Jurkat, Clone E6-1 (cell line): ENCODE measurements at regions not wholly inside any gene's neighbourhood (a gene's known extent, or its start where the extent isn't known, plus 50 kb on each side); places are given as distances from the start of the nearest gene placed in this dataset.
"Not testable (repeated sequence)": the region's sequence is repeated elsewhere in the genome, so short reads cannot be mapped to it uniquely, and the experiment has no call there.

Experiments
- DNase-seq: peaks from one replicate; pipeline ENCODE4 v3.0.0-alpha.2; 2011; ENCODE audit warnings: low read depth, low spot score
- H3K4me3 ChIP-seq: 2 replicates; pipeline ENCODE4 v1.5.1; 2011; ENCODE audit warnings: mild to moderate bottlenecking, low read length, control low read depth, moderate library complexity

DNA sequence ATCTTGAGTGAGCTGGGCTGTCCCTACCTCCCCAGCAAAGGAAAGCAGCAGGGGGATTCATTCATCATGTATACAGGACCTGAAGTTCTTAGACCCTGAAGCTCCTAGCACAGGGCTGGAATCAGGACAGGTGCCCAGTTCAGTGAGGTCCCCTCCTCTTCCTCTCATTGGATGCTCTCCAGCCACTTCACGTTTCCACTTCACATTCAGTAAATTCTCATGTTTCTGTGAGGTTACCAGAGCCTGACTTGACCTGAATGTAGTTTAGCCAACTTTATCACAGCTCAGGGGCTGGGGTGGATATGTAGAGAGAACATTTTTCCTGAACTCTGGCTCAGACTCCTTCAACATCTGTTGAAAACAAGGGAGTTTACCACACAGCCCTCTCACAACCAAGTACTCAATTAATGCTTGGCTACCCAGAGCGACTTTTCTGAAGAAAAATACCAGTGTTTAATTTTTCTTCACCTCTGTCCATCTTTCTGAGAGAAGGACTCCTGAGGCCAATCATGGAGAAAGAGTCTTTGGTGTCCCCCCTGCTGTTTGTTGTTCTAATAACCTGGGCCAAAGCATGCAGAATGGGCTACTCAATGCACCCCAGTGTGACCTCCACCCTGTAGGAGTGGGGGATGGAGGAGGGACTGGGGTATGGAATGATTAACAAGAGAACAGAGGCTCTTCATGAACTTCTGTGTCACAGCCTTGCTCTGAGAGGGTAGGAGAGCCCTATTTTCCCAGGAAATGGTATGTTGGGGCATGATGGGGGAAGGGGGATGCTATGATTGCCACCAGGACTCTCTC is 108.3 kb upstream of the FGGY start:
- H3K4me3 ChIP-seq, result no peak overlapping the region
- no peak for DNase-seq

GRCh38 chr1:59193443-59194093 is 103.3 kb upstream of the FGGY start:
- no peak for DNase-seq
- H3K4me3 ChIP-seq, result no peak overlapping the region

DNA sequence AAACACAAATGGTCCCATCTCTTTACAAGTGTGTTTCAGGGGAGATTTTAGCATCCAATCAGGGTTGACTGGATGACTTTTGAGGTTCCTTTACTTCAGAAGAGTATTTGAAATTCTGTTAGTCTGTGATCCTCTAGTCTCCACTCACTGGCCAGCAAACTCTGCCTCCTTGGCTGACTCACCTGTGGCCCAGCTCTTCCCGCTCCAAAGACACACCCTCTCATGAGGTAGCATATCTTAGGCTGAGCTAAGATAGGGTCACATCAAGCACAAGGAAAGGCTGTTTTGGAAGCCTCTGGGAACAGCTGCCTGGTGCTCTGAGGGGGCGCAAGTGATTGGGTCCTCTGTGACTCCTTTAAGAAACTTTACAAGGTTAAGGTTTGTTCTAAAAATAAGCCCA is 102.3 kb upstream of the FGGY start:
- no peak for DNase-seq
- no peak overlapping the region for H3K4me3 ChIP-seq

GRCh38 chr1:59195151-59195550 is 101.7 kb upstream of the FGGY start:
- no peak for DNase-seq
- H3K4me3 ChIP-seq, result no peak overlapping the region

DNA sequence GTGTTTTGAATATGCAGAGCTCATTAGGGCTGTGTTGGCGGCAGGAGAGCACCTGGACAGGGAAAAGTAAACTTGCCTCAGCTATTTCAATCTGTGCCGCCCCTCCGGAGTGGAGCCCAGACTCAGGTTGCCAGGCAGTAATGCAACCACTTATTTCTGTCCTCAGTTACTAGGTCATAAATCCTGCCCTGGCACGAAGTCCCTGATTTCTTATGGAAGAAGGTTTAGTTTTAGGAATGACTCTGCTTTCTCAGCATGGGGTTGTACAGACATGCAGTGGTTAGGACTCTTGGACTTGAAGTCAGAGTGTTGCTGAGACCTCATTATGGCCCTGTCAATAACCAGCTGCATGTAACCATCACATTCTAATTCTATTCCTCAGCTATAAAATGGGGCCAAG is 98.3 kb upstream of the FGGY start:
- no peak overlapping the region for H3K4me3 ChIP-seq
- no peak for DNase-seq

- H3K4me3 ChIP-seq, result no peak overlapping the region
- no peak for DNase-seq
Observed at GRCh38 chr1:59199147-59199546, 97.7 kb upstream of the FGGY start.

DNA sequence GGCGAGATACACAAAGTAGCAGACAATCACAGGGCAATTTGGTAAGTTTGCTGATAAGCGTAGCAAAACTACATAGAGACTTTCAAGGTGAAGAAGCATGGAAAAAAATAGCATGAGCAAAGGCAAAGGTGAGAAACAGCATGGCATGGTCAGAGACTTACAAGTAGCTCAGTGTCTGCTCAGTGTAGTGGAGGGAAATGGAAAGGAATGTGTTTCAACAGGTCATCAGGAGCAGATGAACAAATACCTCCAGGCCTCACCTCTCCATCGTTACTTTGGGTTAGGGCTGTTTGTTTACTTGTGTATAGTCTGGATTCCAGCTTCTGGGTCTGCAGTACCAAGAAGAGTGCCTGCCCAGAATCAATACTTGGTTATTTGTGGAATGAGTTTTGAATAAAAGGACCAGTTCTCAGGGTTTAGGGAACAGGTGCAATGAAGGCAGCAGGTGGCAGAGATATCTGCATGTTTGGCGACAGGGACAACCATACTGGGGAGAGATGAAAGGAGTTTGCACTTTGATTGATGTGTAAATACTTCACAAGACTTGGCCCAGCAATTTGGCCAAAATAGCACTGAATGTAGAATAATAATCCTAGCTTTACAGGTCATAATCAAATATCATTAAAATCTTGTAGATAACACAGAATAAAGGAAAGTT is 97.0 kb upstream of the FGGY start:
- no peak for DNase-seq
- no peak overlapping the region for H3K4me3 ChIP-seq

GRCh38 chr1:59201341-59201740 is 95.6 kb upstream of the FGGY start:
- H3K4me3 ChIP-seq, result no peak overlapping the region
- no peak for DNase-seq

DNA sequence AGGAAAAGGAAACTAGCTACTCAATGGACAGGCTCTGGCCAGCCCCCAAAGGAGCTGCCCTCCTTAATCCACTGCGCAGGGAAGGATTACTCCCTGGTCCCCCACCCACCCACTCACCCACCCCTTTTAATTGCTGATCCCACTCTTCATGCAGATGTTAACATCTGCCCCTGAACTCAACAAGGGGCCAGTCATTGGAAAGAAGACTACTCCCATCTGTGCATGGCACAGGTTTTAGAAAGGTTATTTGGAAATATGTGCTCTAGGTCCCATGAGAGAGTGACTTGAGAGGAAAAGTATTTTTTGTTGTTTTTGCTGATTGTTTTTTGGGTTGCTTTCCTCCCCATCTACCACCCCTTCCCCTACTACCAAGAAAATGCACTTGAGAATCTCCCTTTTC is 94.4 kb upstream of the FGGY start:
- DNase-seq, result no peak
- H3K4me3 ChIP-seq, result no peak overlapping the region

DNA sequence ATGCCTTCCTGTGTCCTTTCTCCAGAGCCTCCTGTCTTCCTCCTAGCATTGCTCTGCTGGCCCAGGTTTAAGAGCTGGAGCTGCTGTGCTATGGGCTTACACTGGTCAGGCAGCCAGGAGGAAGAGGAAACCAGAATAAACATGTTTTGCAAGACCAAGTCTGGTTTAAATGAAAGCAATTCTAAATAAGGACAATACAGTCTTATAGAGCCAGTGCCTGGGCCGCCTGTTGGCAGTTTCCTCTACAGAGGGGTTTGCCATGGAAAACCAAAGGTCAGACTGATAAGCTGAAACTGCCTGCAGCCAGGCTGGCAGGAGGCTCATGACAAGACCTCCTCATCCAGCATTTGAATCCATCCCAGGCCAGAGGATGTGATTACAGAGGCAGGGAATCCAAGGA is 92.9 kb upstream of the FGGY start:
- H3K4me3 ChIP-seq, result no peak overlapping the region
- no peak for DNase-seq

- H3K4me3 ChIP-seq, DNase-seq: not testable (repeated sequence)
Observed at GRCh38 chr1:59206616-59207015, 90.3 kb upstream of the FGGY start.

- DNase-seq, result not testable (repeated sequence)
Observed at GRCh38 chr1:59210430-59210829, 86.5 kb upstream of the FGGY start.

DNA sequence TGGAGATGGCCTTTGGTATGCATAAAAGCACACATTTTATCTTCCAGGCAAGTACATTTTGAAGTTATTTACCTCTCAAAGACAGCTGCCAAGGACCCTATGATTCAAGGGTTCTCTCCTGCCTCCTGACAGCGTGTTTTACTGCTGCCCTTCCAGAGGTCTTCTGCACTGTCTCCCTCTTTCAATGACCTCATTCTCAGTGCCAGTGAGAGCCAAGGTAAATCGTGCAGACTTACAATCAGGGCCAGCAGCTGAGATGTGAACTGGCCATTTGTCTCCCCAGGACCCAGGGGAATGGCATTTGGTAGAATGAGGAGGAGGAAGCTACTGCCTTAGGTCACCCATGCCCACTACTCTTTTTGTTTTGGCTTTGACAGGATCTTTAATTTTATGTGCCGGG is 84.2 kb upstream of the FGGY start:
- DNase-seq, result no peak
- no peak overlapping the region for H3K4me3 ChIP-seq

More at GRCh38 chr1:59210430-59210829, 86.5 kb upstream of the FGGY start:
- H3K4me3 ChIP-seq, result not testable (repeated sequence)

DNA sequence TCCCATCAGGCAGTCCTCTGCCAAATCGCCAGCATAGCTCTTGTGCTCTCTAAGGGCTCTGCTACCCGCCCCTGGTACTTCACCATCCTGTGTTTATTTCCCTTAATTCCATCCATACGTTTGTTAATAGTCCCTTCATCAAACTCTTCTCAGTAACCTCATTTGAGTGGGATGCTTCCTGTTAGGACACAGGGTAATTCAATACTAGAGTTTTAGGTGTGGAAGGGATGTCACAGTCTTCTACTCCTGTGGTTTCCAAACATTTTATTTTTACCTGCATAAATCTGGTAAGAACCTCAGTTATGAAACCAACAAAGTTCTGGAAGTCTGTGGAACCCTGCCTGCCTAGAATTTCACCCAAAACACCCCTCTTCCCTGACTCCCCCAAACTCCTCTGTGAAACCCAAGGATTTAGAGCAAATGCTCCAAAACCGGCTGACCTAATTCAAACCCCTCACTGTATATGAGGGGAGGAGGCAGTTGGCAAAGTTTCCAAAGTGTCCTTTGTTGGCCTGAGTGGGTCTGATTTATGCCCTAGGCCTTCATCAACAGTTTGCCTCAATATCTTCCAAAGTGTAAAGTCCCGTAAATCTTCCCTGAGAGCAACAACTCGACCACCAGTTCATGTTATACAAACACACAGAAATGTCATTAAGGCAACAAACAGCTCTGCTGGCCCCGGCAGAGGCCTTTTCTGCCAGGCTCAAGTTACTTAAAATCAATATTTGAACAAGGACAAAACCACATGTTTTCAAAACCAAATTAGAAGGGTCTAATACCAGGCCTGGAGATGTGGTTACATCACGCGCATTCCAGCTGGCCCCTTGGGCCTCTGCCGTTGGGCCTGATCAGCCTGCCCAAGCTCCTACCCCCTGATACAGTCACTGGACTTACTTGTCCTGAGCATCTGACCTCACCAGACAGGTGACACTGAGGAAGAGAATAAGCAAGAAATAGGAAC is 82.4 kb upstream of the FGGY start:
- no peak for DNase-seq
- H3K4me3 ChIP-seq, result no peak overlapping the region

DNA sequence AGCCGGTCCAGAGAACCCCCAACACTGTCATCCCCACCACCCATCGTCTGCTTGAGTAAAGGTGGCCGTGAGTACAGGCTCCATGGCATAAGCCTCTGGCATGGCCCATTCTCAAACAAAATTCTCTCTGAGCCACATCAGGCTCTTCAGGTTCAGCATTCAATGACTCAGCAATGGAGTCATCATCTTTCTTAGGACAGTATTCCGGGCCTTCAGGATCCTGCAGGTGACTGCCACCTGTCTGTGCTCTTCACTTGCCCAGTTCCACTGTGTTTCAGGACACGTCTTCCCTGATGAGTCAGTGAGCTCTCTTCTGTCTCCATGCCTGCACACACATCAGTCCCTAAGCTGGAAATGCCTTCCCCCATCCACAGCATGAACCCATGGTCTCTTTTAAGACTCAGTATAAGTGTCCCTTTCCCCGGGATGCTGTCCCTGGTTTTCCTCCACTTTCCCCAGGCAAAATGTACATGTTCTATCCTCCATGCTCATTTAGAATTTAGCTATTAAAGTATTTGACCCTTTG is 81.1 kb upstream of the FGGY start:
- H3K4me3 ChIP-seq, result no peak overlapping the region
- DNase-seq, result no peak

DNA sequence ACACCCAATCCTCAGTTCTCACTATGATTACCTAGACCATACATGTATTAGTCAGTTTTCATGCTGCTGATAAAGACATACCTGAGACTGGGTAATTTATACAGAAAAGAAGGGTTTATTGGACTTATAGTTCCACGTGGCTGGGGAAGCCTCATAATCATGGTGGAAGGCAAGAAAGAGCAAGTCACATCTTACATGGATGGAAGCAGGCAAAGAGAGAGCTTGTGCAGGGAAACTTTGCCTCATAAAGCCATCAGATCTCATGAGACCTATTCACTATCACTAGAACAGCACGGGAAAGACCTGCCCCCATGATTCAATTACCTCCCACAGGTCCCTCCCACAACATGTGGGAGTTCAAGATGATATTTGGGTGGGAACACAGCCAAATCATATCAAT is 79.5 kb upstream of the FGGY start:
- not testable (repeated sequence) for DNase-seq, H3K4me3 ChIP-seq

DNA sequence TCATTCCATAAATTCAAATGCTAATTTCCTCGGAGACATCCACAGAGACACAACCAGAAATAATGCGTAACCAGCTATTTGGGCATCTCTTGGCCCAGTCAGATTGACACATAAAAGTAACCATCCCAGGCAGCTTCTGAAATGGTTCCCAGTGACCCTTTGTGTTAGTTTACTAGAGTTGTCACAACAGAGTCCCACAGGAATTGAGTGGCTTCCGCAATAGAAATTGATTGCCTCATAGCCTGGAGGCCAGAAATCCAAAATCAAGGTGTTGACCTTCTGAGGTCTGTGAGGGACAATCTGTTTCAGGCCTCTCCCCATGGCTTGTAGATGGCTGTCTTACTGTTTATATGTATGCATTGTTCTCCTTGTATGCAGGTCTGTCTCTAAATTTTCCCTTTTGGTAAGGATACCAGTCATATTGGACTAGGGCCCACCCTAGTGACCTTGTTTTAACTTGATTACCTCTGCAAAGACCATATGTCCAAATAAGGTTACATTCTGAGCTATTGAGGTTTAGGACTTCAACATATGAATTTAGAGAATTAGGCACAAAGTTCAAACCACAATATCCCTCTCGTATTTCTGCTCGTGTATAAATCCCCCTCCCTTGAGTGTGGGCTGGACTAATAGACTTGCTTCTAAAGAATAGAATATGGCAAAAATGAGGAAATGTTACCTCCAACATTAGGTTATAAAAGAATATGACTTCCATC is 78.2 kb upstream of the FGGY start:
- DNase-seq, result no peak
- H3K4me3 ChIP-seq, result no peak overlapping the region

DNA sequence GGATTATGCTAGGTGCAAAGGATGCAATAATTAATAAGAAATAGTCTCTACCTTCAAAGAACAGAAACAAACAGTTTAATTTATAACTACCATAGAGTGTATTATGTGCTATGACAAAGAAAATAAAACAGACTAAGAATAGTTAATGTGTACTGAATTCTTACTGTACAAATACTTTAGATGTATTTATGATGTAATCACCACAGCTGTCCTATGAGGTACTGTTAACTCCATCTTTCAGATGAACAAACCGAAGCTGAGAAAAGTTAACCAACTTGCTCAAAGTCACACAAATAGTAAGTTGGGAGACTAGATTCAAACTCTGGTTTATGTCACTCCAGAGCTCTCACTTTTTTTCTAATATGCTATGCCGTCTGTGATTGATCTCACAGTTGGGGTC is 77.0 kb upstream of the FGGY start:
- no peak overlapping the region for H3K4me3 ChIP-seq
- no peak for DNase-seq
